ENCODE measurements at regions not wholly inside any gene's neighbourhood (a gene's known extent, or its start where the extent isn't known, plus 50 kb on each side); places are given as distances from the start of the nearest gene placed in this dataset.

DNA sequence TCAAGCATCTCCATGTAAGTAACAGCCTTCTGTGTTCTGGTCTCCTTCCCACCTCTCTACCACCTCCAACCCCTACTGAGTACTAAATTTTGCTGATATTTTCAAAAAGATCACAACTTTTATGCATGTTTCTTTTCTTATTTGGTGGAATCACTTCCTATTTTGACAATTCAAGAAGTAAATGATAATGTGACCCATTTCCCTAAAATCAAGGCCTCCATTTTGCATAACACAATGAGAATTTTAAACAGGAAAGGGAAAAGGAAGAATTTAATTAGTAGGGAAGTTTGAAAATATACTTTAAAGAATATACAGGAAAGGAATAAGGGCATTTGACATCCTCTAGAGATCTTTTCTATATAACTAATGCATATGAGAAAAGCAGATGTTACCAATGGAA lies 212.9 kb upstream of the RASA1 start:
- peaks cover 9% of the 10 kb centered on the region for H3K9me3 Mint-ChIP-seq
- TF ChIP-seq, protein P1, sequence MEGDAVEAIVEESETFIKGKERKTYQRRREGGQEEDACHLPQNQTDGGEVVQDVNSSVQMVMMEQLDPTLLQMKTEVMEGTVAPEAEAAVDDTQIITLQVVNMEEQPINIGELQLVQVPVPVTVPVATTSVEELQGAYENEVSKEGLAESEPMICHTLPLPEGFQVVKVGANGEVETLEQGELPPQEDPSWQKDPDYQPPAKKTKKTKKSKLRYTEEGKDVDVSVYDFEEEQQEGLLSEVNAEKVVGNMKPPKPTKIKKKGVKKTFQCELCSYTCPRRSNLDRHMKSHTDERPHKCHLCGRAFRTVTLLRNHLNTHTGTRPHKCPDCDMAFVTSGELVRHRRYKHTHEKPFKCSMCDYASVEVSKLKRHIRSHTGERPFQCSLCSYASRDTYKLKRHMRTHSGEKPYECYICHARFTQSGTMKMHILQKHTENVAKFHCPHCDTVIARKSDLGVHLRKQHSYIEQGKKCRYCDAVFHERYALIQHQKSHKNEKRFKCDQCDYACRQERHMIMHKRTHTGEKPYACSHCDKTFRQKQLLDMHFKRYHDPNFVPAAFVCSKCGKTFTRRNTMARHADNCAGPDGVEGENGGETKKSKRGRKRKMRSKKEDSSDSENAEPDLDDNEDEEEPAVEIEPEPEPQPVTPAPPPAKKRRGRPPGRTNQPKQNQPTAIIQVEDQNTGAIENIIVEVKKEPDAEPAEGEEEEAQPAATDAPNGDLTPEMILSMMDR (IDR thresholded peaks at IDR 0.05) = no peak
- intact Hi-C loops (cut with micrococcal nuclease) = no loop called here
- no peak overlapping the region for H3K27ac Mint-ChIP-seq
- ChIA-PET POLR2A (no interaction called here), CTCF (no interaction called here)
- no peaks in the 10 kb centered on the region for H3K36me3 Mint-ChIP-seq (ENCODE audit: low read depth)
- no peak for DNase-seq
- no peak for ATAC-seq
- H3K27me3 Mint-ChIP-seq = no peaks in the 10 kb centered on the region
- no peak overlapping the region for H3K4me3 Mint-ChIP-seq
- no peaks in the 10 kb centered on the region for H3K4me1 Mint-ChIP-seq (ENCODE audit: low read depth)

DNA sequence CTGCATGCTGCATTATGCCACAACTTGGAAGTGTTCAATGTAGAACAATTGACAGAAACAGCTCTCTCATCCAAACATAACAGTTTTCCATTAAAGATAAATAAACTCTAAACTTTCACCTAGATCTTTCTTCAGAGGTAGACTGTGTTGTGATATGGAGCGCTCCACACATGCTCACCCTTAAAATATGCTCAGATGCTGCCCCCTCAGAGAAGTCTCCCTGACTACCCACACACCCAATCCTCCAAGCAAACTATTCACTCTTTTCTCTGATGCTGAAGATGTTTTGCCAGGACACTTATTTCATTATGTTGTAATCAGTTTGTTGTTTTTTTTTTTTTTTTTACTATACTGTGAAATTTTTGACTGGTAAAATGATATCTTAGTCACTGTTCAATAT lies 206.6 kb upstream of the RASA1 start:
- DNase-seq (no peak), ATAC-seq (no peak)
- ChIA-PET CTCF (interaction anchor here (1.0 kb wide), 1 partner anchor 324 kb away, joined by 3 read pairs; no protein-coding TSS in a partner anchor), POLR2A (no interaction called here)
- Mint-ChIP-seq H3K36me3 (ENCODE audit: low read depth) (no peaks in the 10 kb centered on the region), H3K9me3 (peaks cover 17% of the 10 kb centered on the region), H3K4me3 (no peak overlapping the region), H3K27ac (no peak overlapping the region), H3K4me1 (ENCODE audit: low read depth) (no peaks in the 10 kb centered on the region), H3K27me3 (no peaks in the 10 kb centered on the region)
- intact Hi-C loops (cut with micrococcal nuclease) = no loop called here
- TF ChIP-seq, protein P1 (IDR thresholded peaks at IDR 0.05) = no peak

DNA sequence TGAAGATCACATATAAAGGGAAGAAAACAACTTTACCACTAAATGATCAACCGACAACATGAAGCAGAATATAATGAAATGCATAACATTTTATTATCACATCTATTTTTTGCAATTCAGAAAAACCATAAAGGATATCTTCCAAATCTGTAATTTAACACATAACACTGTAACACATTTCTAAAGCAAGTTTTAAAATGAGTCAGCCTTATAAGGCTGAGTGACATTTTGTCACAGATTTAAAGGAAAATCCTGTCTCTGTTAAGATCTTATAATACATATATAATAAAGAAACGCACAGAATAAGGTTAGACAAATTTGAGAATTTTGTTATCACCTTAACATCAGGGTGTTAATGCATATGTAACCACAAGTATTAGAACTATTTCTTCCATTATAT lies 198.4 kb upstream of the RASA1 start:
- TF ChIP-seq, protein P1 (IDR thresholded peaks at IDR 0.05) = no peak
- Mint-ChIP-seq H3K4me3 (no peak overlapping the region), H3K9me3 (no peaks in the 10 kb centered on the region), H3K27me3 (no peaks in the 10 kb centered on the region), H3K4me1 (ENCODE audit: low read depth) (peaks cover 14% of the 10 kb centered on the region), H3K36me3 (ENCODE audit: low read depth) (no peaks in the 10 kb centered on the region), H3K27ac (no peak overlapping the region)
- intact Hi-C loops (cut with micrococcal nuclease) = no loop called here
- ATAC-seq (no peak), DNase-seq (no peak)
- POLR2A ChIA-PET = no interaction called here
- CTCF ChIA-PET = interaction anchor here (0.6 to 1.1 kb wide), 2 partner anchors 280 to 301 kb away, joined by 3 read pairs; no protein-coding TSS in a partner anchor

DNA sequence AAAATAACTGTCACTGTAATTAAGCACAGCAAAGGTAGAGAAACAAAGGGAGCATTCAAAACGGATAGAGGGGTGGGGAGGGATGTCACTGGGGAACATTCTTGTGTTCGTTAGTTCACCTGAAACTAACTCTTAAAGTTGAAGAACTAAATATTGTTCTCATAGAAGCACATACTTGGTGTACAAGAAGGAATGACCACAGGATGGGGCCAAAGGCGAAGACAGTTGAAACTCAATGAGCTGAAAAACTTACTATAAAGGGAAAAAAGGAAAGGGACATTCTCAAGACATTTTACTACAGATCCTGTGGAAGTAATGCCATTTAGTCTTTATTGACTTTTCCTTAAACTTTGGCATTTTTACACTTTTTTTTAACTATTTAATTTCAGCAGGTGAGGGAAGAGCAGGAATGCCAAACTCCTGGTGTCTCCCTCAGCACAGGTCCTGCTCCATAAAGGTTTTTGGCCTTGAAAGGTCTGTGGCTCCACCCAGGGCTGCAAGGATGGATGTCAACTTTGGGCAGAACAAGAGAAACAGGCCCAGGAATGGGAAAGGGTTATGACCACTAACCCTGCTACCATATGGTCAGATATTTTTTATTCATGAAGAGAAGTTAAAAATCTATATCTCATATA lies 197.6 kb upstream of the RASA1 start:
- no peak overlapping the region for H3K4me3 Mint-ChIP-seq
- DNase-seq = peak; percentile 41
- H3K4me1 Mint-ChIP-seq (ENCODE audit: low read depth) = peaks cover 22% of the 10 kb centered on the region
- no peaks in the 10 kb centered on the region for H3K27me3 Mint-ChIP-seq
- TF ChIP-seq, protein P1 (IDR thresholded peaks at IDR 0.05) = no peak
- no peak overlapping the region for H3K27ac Mint-ChIP-seq
- no peak for ATAC-seq
- CTCF ChIA-PET = interaction anchor here (0.5 to 2.3 kb wide), 4 partner anchors 207 to 330 kb away, joined by 3 to 11 read pairs (median 3); no protein-coding TSS in a partner anchor
- intact Hi-C loops (cut with micrococcal nuclease) = no loop called here
- no peaks in the 10 kb centered on the region for H3K36me3 Mint-ChIP-seq (ENCODE audit: low read depth)
- POLR2A ChIA-PET = no interaction called here
- H3K9me3 Mint-ChIP-seq = no peaks in the 10 kb centered on the region

GRCh38 chr5:87074072-87074471 lies 193.6 kb upstream of the RASA1 start:
- Mint-ChIP-seq H3K27me3 (no peaks in the 10 kb centered on the region), H3K4me1 (ENCODE audit: low read depth) (peaks cover 35% of the 10 kb centered on the region), H3K9me3 (no peaks in the 10 kb centered on the region), H3K36me3 (ENCODE audit: low read depth) (no peaks in the 10 kb centered on the region), H3K4me3 (no peak overlapping the region), H3K27ac (no peak overlapping the region)
- CTCF ChIA-PET = no interaction called here
- ATAC-seq (no peak), DNase-seq (no peak)
- POLR2A ChIA-PET = interaction anchor here (1.3 kb wide), 1 partner anchor 195 kb away, joined by 8 read pairs; no protein-coding TSS in a partner anchor
- intact Hi-C loops (cut with micrococcal nuclease) = no loop called here
- TF ChIP-seq, protein P1 (IDR thresholded peaks at IDR 0.05) = no peak
